HCT116 (cell line): ENCODE measurements at regions not wholly inside any gene's neighbourhood (a gene's known extent, or its start where the extent isn't known, plus 50 kb on each side); places are given as distances from the start of the nearest gene placed in this dataset.

Experiments
- ATAC-seq: fragments of 200-7000 bp; cut with Tn5 transposase; 2 replicates; pipeline ENCODE4 v1.9.1; 2020; ENCODE audit warnings: mild to moderate bottlenecking, moderate library complexity
- BruUV-seq: library from RNA; stranded (reverse); fragments of 400-500 nt; replicated peaks from 2 replicates; lab custom pipeline; 2021; lab: Mats Ljungman, UMichigan
- CTCF ChIA-PET: fragments of 300-600 bp; sonication (Branson Sonifier 250); formaldehyde crosslinking; loops from one replicate; lab custom pipeline; 2021; ENCODE audit warnings: antibody characterized with exemption; lab: Charles Lee
- POLR2A ChIA-PET: fragments of 300-600, 350-600 bp; sonication (Branson Sonifier 250); formaldehyde crosslinking; loops from one replicate; lab custom pipeline; 2021; ENCODE audit warnings: antibody characterized with exemption; lab: Charles Lee
- RAD21 ChIA-PET, 2 experiments: fragments of 300-600 bp; sonication (Branson Sonifier 250); formaldehyde crosslinking; loops; one replicate each; lab custom pipeline; 2023; ENCODE audit warnings: low total read pairs in 2 of 2; ENCODE audit not compliant: uncharacterized antibody in 2 of 2, unreplicated experiment in 2 of 2, low non-redundant PET in 1 of 2; lab: Charles Lee
- DNase-seq: peaks from one replicate; pipeline ENCODE4 v3.0.0-alpha.2; 2010; ENCODE audit warnings: low read depth, low spot score
- H2AFZ ChIP-seq: fragments of 200-600 bp; shearing (Covaris generic), sonication (generic); 2 replicates; pipeline ENCODE4 v1.6.1; 2017; ENCODE audit warnings: low read depth, mixed run types, mixed read lengths, antibody characterized with exemption, low read length; ENCODE audit not compliant: poor library complexity, severe bottlenecking
- H3K27ac ChIP-seq: 2 replicates; pipeline ENCODE4 v1.5.1; 2012; ENCODE audit warnings: low read depth, low read length
- H3K27me3 ChIP-seq: fragments of 200-600 bp; sonication (generic); 2 replicates; pipeline ENCODE4 v1.6.1; 2016; ENCODE audit warnings: mixed run types, low read length, mixed read lengths; ENCODE audit not compliant: insufficient read depth
- H3K36me3 ChIP-seq, 2 experiments: fragments of 200-500 bp in 1 of 2; fragments of 200-600 bp in 1 of 2; sonication (Bioruptor generic) in 1 of 2; sonication (generic) in 1 of 2; 2 replicates each; pipeline versions ENCODE4 v1.5.1 to v1.6.1; 2014 to 2016; ENCODE audit warnings: low read length in 2 of 2, inconsistent platforms in 1 of 2, mixed read lengths in 1 of 2, mixed run types in 1 of 2; ENCODE audit not compliant: insufficient read depth in 2 of 2, control insufficient read depth in 1 of 2
- H3K4me1 ChIP-seq, 2 experiments: fragments of 200-600 bp in 1 of 2; sonication (generic) in 1 of 2; 2 replicates each; pipeline versions ENCODE4 v1.5.1 to v1.6.1; 2012 to 2017; ENCODE audit warnings: low read length in 2 of 2, inconsistent platforms in 1 of 2, mild to moderate bottlenecking in 1 of 2, mixed read lengths in 1 of 2, mixed run types in 1 of 2, moderate library complexity in 1 of 2; ENCODE audit not compliant: insufficient read depth in 2 of 2, control insufficient read depth in 1 of 2
- H3K4me2 ChIP-seq: fragments of 200-600 bp; sonication (generic); 2 replicates; pipeline ENCODE4 v1.6.1; 2017; ENCODE audit warnings: mixed run types, low read length, mixed read lengths
- H3K4me3 ChIP-seq, 2 experiments: fragments of 200-600 bp in 1 of 2; sonication (generic) in 1 of 2; replicated peaks in 1 of 2; 2 replicates each; pipeline ENCODE4 v1.5.1; 2011 to 2016; ENCODE audit warnings: low read length in 2 of 2, control low read depth in 1 of 2, low read depth in 1 of 2, mild to moderate bottlenecking in 1 of 2, mixed read lengths in 1 of 2, mixed run types in 1 of 2
- H3K79me2 ChIP-seq: fragments of 200-600 bp; sonication (generic); 2 replicates; pipeline ENCODE4 v1.6.1; 2017; ENCODE audit warnings: mild to moderate bottlenecking, mixed run types, low read length, moderate library complexity, mixed read lengths; ENCODE audit not compliant: insufficient read depth
- H3K9ac ChIP-seq: fragments of 200-600 bp; sonication (generic); 2 replicates; pipeline ENCODE4 v1.6.1; 2016; ENCODE audit warnings: low read length, mixed read lengths
- H3K9me2 ChIP-seq: fragments of 200-600 bp; sonication (generic), shearing (Covaris generic); 2 replicates; pipeline ENCODE4 v1.6.1; 2017; ENCODE audit warnings: mixed run types, mild to moderate bottlenecking, moderate library complexity; ENCODE audit not compliant: insufficient read depth
- H3K9me3 ChIP-seq, 2 experiments: fragments of 200-500 bp in 1 of 2; fragments of 200-600 bp in 1 of 2; sonication (Bioruptor generic) in 1 of 2; sonication (generic) in 1 of 2; 2 replicates each; pipeline ENCODE4 v1.6.1; 2014 to 2017; ENCODE audit warnings: low read length in 2 of 2, mixed read lengths in 2 of 2, inconsistent platforms in 1 of 2, low read depth in 1 of 2, mild to moderate bottlenecking in 1 of 2, mixed run types in 1 of 2, moderate library complexity in 1 of 2; ENCODE audit not compliant: control insufficient read depth in 1 of 2, insufficient read depth in 1 of 2
- H4K20me1 ChIP-seq: fragments of 200-600 bp; sonication (generic), shearing (Covaris generic); 2 replicates; pipeline ENCODE4 v1.6.1; 2017; ENCODE audit warnings: mixed run types, mild to moderate bottlenecking, moderate library complexity; ENCODE audit not compliant: insufficient read depth
- ATF3 ChIP-seq: IDR thresholded peaks from 2 replicates; pipeline ENCODE4 v1.6.1; 2012
- CBX3 ChIP-seq: IDR thresholded peaks from 2 replicates; pipeline ENCODE4 v1.6.1; 2012; ENCODE audit warnings: low read depth
- CEBPB ChIP-seq: IDR thresholded peaks from 2 replicates; pipeline ENCODE4 v1.6.1; 2012; ENCODE audit warnings: low read depth
- EGR1 ChIP-seq: IDR thresholded peaks from 2 replicates; pipeline ENCODE4 v1.6.1; 2012; ENCODE audit warnings: low read depth
- EZH2 ChIP-seq: fragments of 200-600 bp; sonication (generic); IDR thresholded peaks from 2 replicates; pipeline ENCODE4 v1.6.1; 2017; ENCODE audit warnings: antibody characterized with exemption, mixed run types
- FOSL1 ChIP-seq: IDR thresholded peaks from 2 replicates; pipeline ENCODE4 v1.6.1; 2012; ENCODE audit warnings: low read depth
- JUND ChIP-seq: IDR thresholded peaks from 2 replicates; pipeline ENCODE4 v1.6.1; 2012
- POLR2A ChIP-seq: IDR thresholded peaks from 2 replicates; pipeline ENCODE4 v1.7.0; 2011; ENCODE audit warnings: borderline replicate concordance; ENCODE audit not compliant: insufficient read depth, insufficient read length; ENCODE audit errors: extremely low read depth
- POLR2AphosphoS5 ChIP-seq: IDR thresholded peaks from 2 replicates; pipeline ENCODE4 v1.6.1; 2011; ENCODE audit warnings: mild to moderate bottlenecking, low read depth, low read length, moderate library complexity
- RAD21 ChIP-seq: IDR thresholded peaks from 2 replicates; pipeline ENCODE4 v1.6.1; 2012; ENCODE audit warnings: low read depth, mild to moderate bottlenecking
- REST ChIP-seq: IDR thresholded peaks from 2 replicates; pipeline ENCODE4 v1.6.1; 2012; ENCODE audit warnings: low read depth
- SIN3A ChIP-seq: IDR thresholded peaks from 2 replicates; pipeline ENCODE4 v1.6.1; 2012; ENCODE audit warnings: low read depth
- SP1 ChIP-seq: IDR thresholded peaks from 2 replicates; pipeline ENCODE4 v1.6.1; 2012; ENCODE audit warnings: low read depth
- SRF ChIP-seq: IDR thresholded peaks from 2 replicates; pipeline ENCODE4 v1.6.1; 2012; ENCODE audit warnings: low read depth
- YY1 ChIP-seq: IDR thresholded peaks from 2 replicates; pipeline ENCODE4 v1.6.1; 2011; ENCODE audit warnings: low read length, low read depth, moderate library complexity, mild to moderate bottlenecking; ENCODE audit not compliant: insufficient replicate concordance; ENCODE audit errors: extremely low read depth
- ZBTB33 ChIP-seq: IDR thresholded peaks from 2 replicates; pipeline ENCODE4 v1.6.1; 2011; ENCODE audit warnings: mild to moderate bottlenecking, low read length, moderate library complexity; ENCODE audit not compliant: insufficient replicate concordance; ENCODE audit errors: extremely low read depth
- ZFX ChIP-seq: fragments of 450-650 bp; IDR thresholded peaks from 2 replicates; pipeline ENCODE4 v1.6.1; 2017
- ZNF274 ChIP-seq: fragments of 200-500 bp; sonication (Bioruptor generic); IDR thresholded peaks from 2 replicates; pipeline ENCODE4 v1.6.1; 2014; ENCODE audit warnings: mild to moderate bottlenecking, low read depth, low read length, inconsistent platforms
- intact Hi-C: fragments of 100-400 bp; cut with micrococcal nuclease; formaldehyde crosslinking; loops from 2 replicates; pipeline ENCODE4 v1.10.0; 2022
- TF ChIP-seq, protein P1 (sequence below): IDR thresholded peaks from 2 replicates; pipeline ENCODE4 v1.6.1; 2012
- TF ChIP-seq, protein P2 (sequence below), 3 experiments: fragments of 200-600 bp in 1 of 3; sonication (generic) in 1 of 3; IDR thresholded peaks in 2 of 3; conservative IDR thresholded peaks in 1 of 3; 2 replicates each; pipeline ENCODE4 v1.5.1; 2012 to 2017; ENCODE audit warnings: low read depth in 2 of 3, low read length in 2 of 3, antibody characterized with exemption in 1 of 3, borderline replicate concordance in 1 of 3, control low read depth in 1 of 3, mild to moderate bottlenecking in 1 of 3, mixed read lengths in 1 of 3, mixed run types in 1 of 3, moderate library complexity in 1 of 3; ENCODE audit not compliant: insufficient read depth in 1 of 3

GRCh38 chr5:133681896-133682295 lies 69.6 kb upstream of the FSTL4 start:
- CTCF ChIA-PET: no interaction called here
- H3K4me1 ChIP-seq: no peaks in the 10 kb centered on the region
- H3K36me3 ChIP-seq: no peaks in the 10 kb centered on the region
- peaks cover 59% of the 10 kb centered on the region for H3K27me3 ChIP-seq
- no peak overlapping the region for H2AFZ ChIP-seq
- DNase-seq (no peak), ATAC-seq (no peak)
- POLR2A ChIA-PET: no interaction called here
- H4K20me1 ChIP-seq: no peaks in the 10 kb centered on the region
- H3K9ac ChIP-seq: no peak overlapping the region
- H3K4me3 ChIP-seq: no peak overlapping the region
- no peaks in the 10 kb centered on the region for H3K9me3 ChIP-seq
- RAD21 ChIA-PET: no interaction called here
- no TSS peak for BruUV-seq
- no peak overlapping the region for H3K27ac ChIP-seq
- H3K9me2 ChIP-seq: no peaks in the 10 kb centered on the region
- H3K79me2 ChIP-seq: no peaks in the 10 kb centered on the region
- H3K4me2 ChIP-seq: no peak overlapping the region
- TF ChIP-seq ATF3 (no peak), EZH2 (no peak), RAD21 (no peak), CBX3 (no peak), YY1 (no peak), FOSL1 (no peak), ZFX (no peak), ZNF274 (no peak), SRF (no peak), POLR2AphosphoS5 (no peak), REST (no peak), POLR2A (no peak), JUND (no peak), SP1 (no peak), SIN3A (no peak), EGR1 (no peak), ZBTB33 (no peak), CEBPB (no peak)
- TF ChIP-seq, protein P1, sequence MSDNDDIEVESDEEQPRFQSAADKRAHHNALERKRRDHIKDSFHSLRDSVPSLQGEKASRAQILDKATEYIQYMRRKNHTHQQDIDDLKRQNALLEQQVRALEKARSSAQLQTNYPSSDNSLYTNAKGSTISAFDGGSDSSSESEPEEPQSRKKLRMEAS: no peak
- TF ChIP-seq, protein P2, sequence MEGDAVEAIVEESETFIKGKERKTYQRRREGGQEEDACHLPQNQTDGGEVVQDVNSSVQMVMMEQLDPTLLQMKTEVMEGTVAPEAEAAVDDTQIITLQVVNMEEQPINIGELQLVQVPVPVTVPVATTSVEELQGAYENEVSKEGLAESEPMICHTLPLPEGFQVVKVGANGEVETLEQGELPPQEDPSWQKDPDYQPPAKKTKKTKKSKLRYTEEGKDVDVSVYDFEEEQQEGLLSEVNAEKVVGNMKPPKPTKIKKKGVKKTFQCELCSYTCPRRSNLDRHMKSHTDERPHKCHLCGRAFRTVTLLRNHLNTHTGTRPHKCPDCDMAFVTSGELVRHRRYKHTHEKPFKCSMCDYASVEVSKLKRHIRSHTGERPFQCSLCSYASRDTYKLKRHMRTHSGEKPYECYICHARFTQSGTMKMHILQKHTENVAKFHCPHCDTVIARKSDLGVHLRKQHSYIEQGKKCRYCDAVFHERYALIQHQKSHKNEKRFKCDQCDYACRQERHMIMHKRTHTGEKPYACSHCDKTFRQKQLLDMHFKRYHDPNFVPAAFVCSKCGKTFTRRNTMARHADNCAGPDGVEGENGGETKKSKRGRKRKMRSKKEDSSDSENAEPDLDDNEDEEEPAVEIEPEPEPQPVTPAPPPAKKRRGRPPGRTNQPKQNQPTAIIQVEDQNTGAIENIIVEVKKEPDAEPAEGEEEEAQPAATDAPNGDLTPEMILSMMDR (IDR thresholded peaks at IDR 0.05 in 2 of 3, conservative IDR thresholded peaks at IDR 0.05 in 1 of 3; ENCODE audit: borderline replicate concordance in 1 of 3, insufficient read depth in 1 of 3, low read depth in 2 of 3, low read length in 2 of 3): no peak
- intact Hi-C loops: no loop called here
